Mesenchymal stem cell (in vitro differentiated cells and primary cell): ENCODE measurements at regions not wholly inside any gene's neighbourhood (a gene's known extent, or its start where the extent isn't known, plus 50 kb on each side); places are given as distances from the start of the nearest gene placed in this dataset.

ENCODE experiments used
- DNase-seq: peaks from one replicate; pipeline ENCODE4 v3.0.0-alpha.2; 2013
- H2AFZ ChIP-seq: one replicate; pipeline ENCODE4 v1.6.1; 2013; ENCODE audit warnings: low read depth, mild to moderate bottlenecking, control low read depth, inconsistent platforms, low read length, moderate library complexity
- H2AK5ac ChIP-seq: 2 replicates; pipeline ENCODE4 v1.6.1; 2013; ENCODE audit warnings: low read length, moderate library complexity, mild to moderate bottlenecking, inconsistent platforms; ENCODE audit not compliant: severe bottlenecking
- H2BK120ac ChIP-seq: one replicate; pipeline ENCODE4 v1.6.1; 2013; ENCODE audit warnings: low read depth, mild to moderate bottlenecking, inconsistent platforms, low read length, moderate library complexity
- H2BK12ac ChIP-seq, 2 experiments: one replicate each; pipeline ENCODE4 v1.6.1; 2013; ENCODE audit warnings: inconsistent platforms in 2 of 2, low read length in 2 of 2, mild to moderate bottlenecking in 2 of 2, moderate library complexity in 2 of 2, control low read depth in 1 of 2
- H2BK15ac ChIP-seq: one replicate; pipeline ENCODE4 v1.6.1; 2013; ENCODE audit warnings: mild to moderate bottlenecking, low read depth, inconsistent platforms; ENCODE audit not compliant: poor library complexity, severe bottlenecking
- H2BK5ac ChIP-seq: 2 replicates; pipeline ENCODE4 v1.6.1; 2013; ENCODE audit warnings: low read depth, mild to moderate bottlenecking, low read length, control low read depth, inconsistent platforms; ENCODE audit not compliant: poor library complexity, severe bottlenecking
- H3K14ac ChIP-seq, 2 experiments: one replicate each; pipeline ENCODE4 v1.6.1; 2013; ENCODE audit warnings: inconsistent platforms in 2 of 2, low read length in 2 of 2, control low read depth in 1 of 2, mild to moderate bottlenecking in 1 of 2, moderate library complexity in 1 of 2
- H3K18ac ChIP-seq, 2 experiments: one replicate each; pipeline ENCODE4 v1.6.1; 2013; ENCODE audit warnings: inconsistent platforms in 2 of 2, low read length in 2 of 2, control low read depth in 1 of 2, low read depth in 1 of 2, mild to moderate bottlenecking in 1 of 2
- H3K23ac ChIP-seq, 2 experiments: one replicate each; pipeline ENCODE4 v1.6.1; 2013; ENCODE audit warnings: inconsistent platforms in 2 of 2, low read length in 2 of 2, mild to moderate bottlenecking in 2 of 2, moderate library complexity in 2 of 2, control low read depth in 1 of 2
- H3K27ac ChIP-seq: 2 replicates; pipeline ENCODE4 v1.5.1; 2013; ENCODE audit warnings: mild to moderate bottlenecking, moderate library complexity, low read length, control low read depth, inconsistent platforms; ENCODE audit not compliant: poor library complexity, severe bottlenecking
- H3K27me3 ChIP-seq, 2 experiments: 2 replicates each; pipeline versions ENCODE4 v1.6.1 to v1.7.0; 2013; ENCODE audit warnings: low read length in 2 of 2, mild to moderate bottlenecking in 2 of 2, moderate library complexity in 2 of 2, control low read depth in 1 of 2, inconsistent platforms in 1 of 2; ENCODE audit not compliant: control insufficient read depth in 1 of 2, insufficient read depth in 1 of 2
- H3K36me3 ChIP-seq, 2 experiments: 2 replicates each; pipeline versions ENCODE4 v1.6.1 to v1.7.0; 2013; ENCODE audit warnings: low read length in 2 of 2, control low read depth in 1 of 2, inconsistent platforms in 1 of 2, low read depth in 1 of 2, mild to moderate bottlenecking in 1 of 2; ENCODE audit not compliant: insufficient read depth in 2 of 2, control insufficient read depth in 1 of 2
- H3K4ac ChIP-seq, 2 experiments: one replicate each; pipeline ENCODE4 v1.6.1; 2013; ENCODE audit warnings: inconsistent platforms in 2 of 2, low read length in 2 of 2, mild to moderate bottlenecking in 2 of 2, moderate library complexity in 2 of 2, control low read depth in 1 of 2, low read depth in 1 of 2
- H3K4me1 ChIP-seq: 2 replicates; pipeline ENCODE4 v1.6.1; 2013; ENCODE audit warnings: low read depth, low read length, control low read depth; ENCODE audit not compliant: control insufficient read depth, insufficient read depth
- H3K4me2 ChIP-seq: 2 replicates; pipeline ENCODE4 v1.6.1; 2013; ENCODE audit warnings: low read length, mild to moderate bottlenecking, inconsistent platforms; ENCODE audit not compliant: poor library complexity, severe bottlenecking
- H3K4me3 ChIP-seq, 2 experiments: 2 replicates each; pipeline versions ENCODE4 v1.5.1 to v1.7.0; 2013; ENCODE audit warnings: low read length in 2 of 2, mild to moderate bottlenecking in 2 of 2, control low read depth in 1 of 2, low read depth in 1 of 2; ENCODE audit not compliant: insufficient read depth in 1 of 2
- H3K79me1 ChIP-seq: replicated peaks from 2 replicates; pipeline ENCODE4 v1.6.1; 2013; ENCODE audit warnings: mild to moderate bottlenecking, control low read depth, low read length, inconsistent platforms; ENCODE audit not compliant: poor library complexity, severe bottlenecking
- H3K9ac ChIP-seq: 2 replicates; pipeline ENCODE4 v1.7.0; 2013; ENCODE audit warnings: mild to moderate bottlenecking, low read length, moderate library complexity
- H3K9me3 ChIP-seq: 2 replicates; pipeline ENCODE4 v1.7.0; 2013; ENCODE audit warnings: mild to moderate bottlenecking, low read length; ENCODE audit not compliant: control insufficient read depth
- H4K8ac ChIP-seq: one replicate; pipeline ENCODE4 v1.6.1; 2013; ENCODE audit warnings: inconsistent platforms, mild to moderate bottlenecking, low read length, moderate library complexity
- H4K91ac ChIP-seq: one replicate; pipeline ENCODE4 v1.6.1; 2013; ENCODE audit warnings: mild to moderate bottlenecking, low read length, inconsistent platforms
- WGBS: methylation state at CpG from one replicate; pipeline ENCODE4 v1.1.7; 2013; ENCODE audit warnings: mixed read lengths; 5-methylcytosine and 5-hydroxymethylcytosine counted together

DNA sequence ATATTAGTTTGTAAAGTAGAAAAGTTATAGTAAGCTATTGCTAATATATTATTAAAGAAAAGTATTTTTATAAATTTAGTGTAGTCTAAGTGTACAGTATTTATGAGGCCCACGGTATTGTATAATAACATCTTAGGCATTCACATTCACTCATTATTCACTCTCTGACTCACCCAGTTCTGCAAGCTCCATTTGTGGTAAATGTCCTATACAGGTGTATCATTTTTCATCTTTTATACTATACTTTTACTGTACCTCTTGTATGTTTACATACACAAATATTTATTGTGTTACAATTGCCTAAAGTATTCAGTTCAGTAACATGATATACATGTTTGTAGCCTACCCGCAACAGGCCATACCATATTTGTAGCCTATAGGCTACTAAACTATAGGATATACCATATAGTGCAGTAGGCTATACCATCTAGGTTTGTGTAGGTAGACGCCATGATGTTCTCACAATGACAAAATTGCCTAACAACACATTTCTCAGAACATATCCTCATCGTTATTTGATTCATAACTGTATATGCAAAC is 246.8 kb upstream of the ALCAM start:
- no peak overlapping the region for H3K14ac ChIP-seq
- H4K8ac ChIP-seq = no peak overlapping the region
- no peak for DNase-seq
- no peak overlapping the region for H3K23ac ChIP-seq
- no peaks in the 10 kb centered on the region for H3K79me1 ChIP-seq
- H3K36me3 ChIP-seq = no peaks in the 10 kb centered on the region
- H4K91ac ChIP-seq = no peak overlapping the region
- no peaks in the 10 kb centered on the region for H3K27me3 ChIP-seq
- no peak overlapping the region for H2AFZ ChIP-seq
- no peaks in the 10 kb centered on the region for H3K4me1 ChIP-seq
- no peak overlapping the region for H3K9ac ChIP-seq
- no peaks in the 10 kb centered on the region for H3K9me3 ChIP-seq
- 100% methylated on average over 1 of the region's 4 CpGs for WGBS
- no peak overlapping the region for H3K4me3 ChIP-seq
- H3K4me2 ChIP-seq = no peak overlapping the region
- H3K27ac ChIP-seq = no peak overlapping the region
- no peak overlapping the region for H2AK5ac ChIP-seq
- no peak overlapping the region for H2BK120ac ChIP-seq
- no peak overlapping the region for H2BK12ac ChIP-seq
- no peak overlapping the region for H3K4ac ChIP-seq
- no peak overlapping the region for H2BK15ac ChIP-seq
- no peak overlapping the region for H2BK5ac ChIP-seq
- H3K18ac ChIP-seq = no peak overlapping the region

GRCh38 chr3:105130911-105131310 is 235.8 kb upstream of the ALCAM start:
- no peak overlapping the region for H2BK120ac ChIP-seq
- no peak overlapping the region for H3K4me3 ChIP-seq
- H2BK5ac ChIP-seq = no peak overlapping the region
- no peak overlapping the region for H3K18ac ChIP-seq
- H3K4ac ChIP-seq = no peak overlapping the region
- no peak overlapping the region for H2BK15ac ChIP-seq
- H3K79me1 ChIP-seq = no peaks in the 10 kb centered on the region
- H3K4me1 ChIP-seq = no peaks in the 10 kb centered on the region
- H4K91ac ChIP-seq = no peak overlapping the region
- H3K9ac ChIP-seq = no peak overlapping the region
- H4K8ac ChIP-seq = no peak overlapping the region
- no peaks in the 10 kb centered on the region for H3K27me3 ChIP-seq
- no peak overlapping the region for H2AFZ ChIP-seq
- H3K27ac ChIP-seq = no peak overlapping the region
- 88% methylated on average over 2 of the region's 3 CpGs for WGBS
- no peaks in the 10 kb centered on the region for H3K36me3 ChIP-seq
- no peak overlapping the region for H3K23ac ChIP-seq
- no peak overlapping the region for H2AK5ac ChIP-seq
- H3K14ac ChIP-seq = no peak overlapping the region
- H3K4me2 ChIP-seq = no peak overlapping the region
- H2BK12ac ChIP-seq = no peak overlapping the region
- DNase-seq = no peak
- H3K9me3 ChIP-seq = peaks cover 46% of the 10 kb centered on the region

- no peak for DNase-seq
- H3K18ac ChIP-seq = no peak overlapping the region
- no peaks in the 10 kb centered on the region for H3K27me3 ChIP-seq
- H4K8ac ChIP-seq = no peak overlapping the region
- no peak overlapping the region for H2BK120ac ChIP-seq
- no peak overlapping the region for H3K23ac ChIP-seq
- no peak overlapping the region for H2BK15ac ChIP-seq
- no peak overlapping the region for H2AK5ac ChIP-seq
- no peak overlapping the region for H4K91ac ChIP-seq
- H3K9me3 ChIP-seq = peaks cover 2% of the 10 kb centered on the region
- no peak overlapping the region for H3K4me2 ChIP-seq
- H3K79me1 ChIP-seq = no peaks in the 10 kb centered on the region
- H3K9ac ChIP-seq = no peak overlapping the region
- no peak overlapping the region for H2AFZ ChIP-seq
- WGBS = no CpG with 5 or more reads among the region's 1 CpG
- H3K36me3 ChIP-seq = no peaks in the 10 kb centered on the region
- no peak overlapping the region for H3K14ac ChIP-seq
- no peak overlapping the region for H3K27ac ChIP-seq
- H3K4me1 ChIP-seq = no peaks in the 10 kb centered on the region
- H2BK5ac ChIP-seq = no peak overlapping the region
- H2BK12ac ChIP-seq = no peak overlapping the region
- H3K4me3 ChIP-seq = no peak overlapping the region
- H3K4ac ChIP-seq = no peak overlapping the region
These were observed 228.8 kb upstream of the ALCAM start for GRCh38 chr3:105137911-105138310.

DNA sequence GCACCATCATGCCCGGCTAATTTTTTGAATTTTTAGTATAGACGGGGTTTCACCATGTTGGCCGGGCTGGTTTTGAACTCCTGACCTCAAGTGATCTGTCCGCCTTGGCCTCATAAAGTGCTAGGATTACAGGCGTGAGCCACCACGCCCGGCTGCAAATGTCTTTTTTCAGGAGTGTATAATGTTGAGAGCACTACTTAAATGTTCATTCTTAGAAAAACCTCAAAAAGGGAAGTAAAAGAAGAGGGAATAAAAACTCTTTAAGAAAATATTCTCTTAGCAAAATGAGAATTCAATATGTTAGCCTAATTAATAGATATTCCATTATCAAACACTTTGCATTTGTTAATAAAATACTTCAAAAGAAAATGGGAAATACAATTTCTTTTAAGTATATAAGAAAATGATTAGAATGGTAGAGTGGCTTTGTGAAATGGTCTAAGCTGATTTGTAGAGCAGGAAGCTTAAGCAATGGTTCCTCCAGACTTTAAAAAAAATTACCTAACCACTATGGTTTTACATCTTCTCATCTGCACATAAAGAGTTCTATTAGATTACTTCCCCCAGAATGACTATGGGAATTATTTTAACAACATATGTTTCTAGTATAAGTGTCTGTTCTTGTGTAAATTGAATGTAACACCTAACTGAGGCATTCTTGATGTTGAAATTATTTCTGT is 226.7 kb upstream of the ALCAM start:
- Histone ChIP-seq H3K27ac (no peak overlapping the region), H3K4ac (no peak overlapping the region), H3K23ac (no peak overlapping the region), H2BK12ac (no peak overlapping the region), H3K4me2 (no peak overlapping the region), H2AK5ac (no peak overlapping the region), H3K27me3 (no peaks in the 10 kb centered on the region), H3K36me3 (no peaks in the 10 kb centered on the region), H3K4me1 (no peaks in the 10 kb centered on the region), H4K91ac (no peak overlapping the region), H3K18ac (no peak overlapping the region), H3K14ac (no peak overlapping the region), H3K4me3 (no peak overlapping the region), H2BK15ac (no peak overlapping the region), H2BK120ac (no peak overlapping the region), H3K9me3 (no peaks in the 10 kb centered on the region), H3K9ac (no peak overlapping the region), H4K8ac (no peak overlapping the region), H2AFZ (no peak overlapping the region), H2BK5ac (no peak overlapping the region), H3K79me1 (no peaks in the 10 kb centered on the region)
- WGBS = 93% methylated on average over 5 of the region's 7 CpGs
- DNase-seq = no peak
